GM12878 (cell line): ENCODE measurements at regions not wholly inside any gene's neighbourhood (a gene's known extent, or its start where the extent isn't known, plus 50 kb on each side); places are given as distances from the start of the nearest gene placed in this dataset.

ENCODE experiments used
- ATAC-seq: fragments of 200-7000 bp; cut with Tn5 transposase; 3 replicates; pipeline ENCODE4 v1.9.1; 2020; ENCODE audit warnings: mild to moderate bottlenecking, moderate library complexity
- BruUV-seq: library from RNA; stranded (reverse); fragments of 400-500 nt; replicated peaks from 2 replicates; lab custom pipeline; 2021; lab: Mats Ljungman, UMichigan
- CTCF ChIA-PET: fragments of 300-600 bp; sonication (Branson Sonifier 250); formaldehyde crosslinking; extraction: SDS; loops from one replicate; lab custom pipeline; 2021; ENCODE audit warnings: inconsistent platforms; lab: Yijun Ruan, JAX
- POLR2A ChIA-PET: fragments of 350-600 bp; formaldehyde crosslinking; extraction: SDS; loops from one replicate; lab custom pipeline; 2021; ENCODE audit warnings: inconsistent platforms; lab: Charles Lee
- RAD21 ChIA-PET: fragments of 300-600 bp; sonication (Branson Sonifier 250); formaldehyde crosslinking; loops from one replicate; lab custom pipeline; 2023; ENCODE audit warnings: antibody characterized with exemption; ENCODE audit not compliant: unreplicated experiment; lab: Charles Lee
- SMC1A ChIA-PET: fragments of 300-600 bp; sonication (Branson Sonifier 250); formaldehyde crosslinking; loops from one replicate; lab custom pipeline; 2023; ENCODE audit not compliant: unreplicated experiment, uncharacterized antibody; lab: Charles Lee
- DNase-seq: peaks from one replicate; pipeline ENCODE4 v3.0.0-alpha.2; 2011; ENCODE audit warnings: low read depth, low spot score
- FAIRE-seq: peaks from 3 replicates; lab custom pipeline; 2011; peaks lifted over from hg19 to GRCh38; lab: Jason Lieb, UNC
- H2AFZ ChIP-seq: 2 replicates; pipeline ENCODE4 v1.6.0; 2011; ENCODE audit warnings: low read depth, low read length, control low read depth; ENCODE audit not compliant: control insufficient read depth
- H3K27ac ChIP-seq: 2 replicates; pipeline ENCODE4 v1.5.1; 2011; ENCODE audit warnings: control low read depth; ENCODE audit not compliant: control insufficient read depth, insufficient read depth
- H3K27me3 ChIP-seq, 2 experiments: replicated peaks in 1 of 2; 2 replicates each; pipeline versions ENCODE4 v1.6.0 to v1.6.1; 2011; ENCODE audit warnings: low read length in 1 of 2; ENCODE audit not compliant: control insufficient read depth in 2 of 2, insufficient read depth in 2 of 2
- H3K36me3 ChIP-seq, 2 experiments: 2 replicates each; pipeline ENCODE4 v1.5.1; 2011; ENCODE audit warnings: low read length in 1 of 2; ENCODE audit not compliant: control insufficient read depth in 2 of 2, insufficient read depth in 2 of 2
- H3K4me1 ChIP-seq: 2 replicates; pipeline ENCODE4 v1.6.1; 2011; ENCODE audit warnings: mild to moderate bottlenecking, low read length, moderate library complexity, mixed read lengths; ENCODE audit not compliant: control insufficient read depth, insufficient read depth
- H3K4me2 ChIP-seq: 2 replicates; pipeline ENCODE4 v1.6.0; 2011; ENCODE audit warnings: control low read depth; ENCODE audit not compliant: control insufficient read depth, insufficient read depth
- H3K4me3 ChIP-seq: fragments of 200-600 bp; sonication (generic); 2 replicates; pipeline ENCODE4 v1.5.1; 2016
- H3K79me2 ChIP-seq: 2 replicates; pipeline ENCODE4 v1.6.0; 2011; ENCODE audit warnings: low read length; ENCODE audit not compliant: control insufficient read depth, insufficient read depth
- H3K9ac ChIP-seq: 2 replicates; pipeline ENCODE4 v1.8.0; 2011; ENCODE audit warnings: low read length, control low read depth, mixed read lengths; ENCODE audit not compliant: control insufficient read depth, insufficient read depth
- H3K9me3 ChIP-seq: replicated peaks from 3 replicates; pipeline ENCODE4 v1.5.1; 2011; ENCODE audit warnings: mild to moderate bottlenecking, low read length; ENCODE audit not compliant: control insufficient read depth, insufficient read depth
- H4K20me1 ChIP-seq: 2 replicates; pipeline ENCODE4 v1.6.0; 2011; ENCODE audit not compliant: control insufficient read depth, insufficient read depth
- ATF2 ChIP-seq: IDR thresholded peaks from 2 replicates; pipeline ENCODE4 v1.6.1; 2012; ENCODE audit warnings: low read length, inconsistent platforms
- BACH1 ChIP-seq: fragments of 450-650 bp; IDR thresholded peaks from 2 replicates; pipeline ENCODE4 v1.6.1; 2017; ENCODE audit warnings: mild to moderate bottlenecking, borderline replicate concordance
- BRCA1 ChIP-seq: IDR thresholded peaks from 2 replicates; pipeline ENCODE4 v1.6.1; 2011; ENCODE audit warnings: low read depth, low read length, improper control_type of control experiment
- CHD1 ChIP-seq: IDR thresholded peaks from 2 replicates; pipeline ENCODE4 v1.6.1; 2012; ENCODE audit warnings: low read depth, low read length, improper control_type of control experiment
- FOXM1 ChIP-seq: IDR thresholded peaks from 2 replicates; pipeline ENCODE4 v1.6.1; 2012; ENCODE audit warnings: low read depth, mild to moderate bottlenecking, inconsistent platforms, low read length, moderate library complexity
- GABPA ChIP-seq: IDR thresholded peaks from 2 replicates; pipeline ENCODE4 v1.6.1; 2014; ENCODE audit warnings: antibody characterized with exemption, low read depth, mild to moderate bottlenecking, inconsistent platforms
- PAX5 ChIP-seq: IDR thresholded peaks from 2 replicates; pipeline ENCODE4 v1.6.1; 2011; ENCODE audit warnings: low read depth, low read length, borderline replicate concordance
- SIN3A ChIP-seq: IDR thresholded peaks from 2 replicates; pipeline ENCODE4 v1.6.1; 2012; ENCODE audit warnings: low read depth, low read length, improper control_type of control experiment
- SP1 ChIP-seq: IDR thresholded peaks from one replicate; pipeline ENCODE4 v1.6.1; 2011; ENCODE audit warnings: low read depth, low read length
- SUPT20H ChIP-seq: IDR thresholded peaks from 2 replicates; pipeline ENCODE4 v1.6.1; 2011; ENCODE audit warnings: low read depth, mild to moderate bottlenecking, low read length, moderate library complexity, borderline replicate concordance; ENCODE audit not compliant: control insufficient read depth
- WGBS: methylation state at CpG from one replicate; pipeline ENCODE4 v1.1.6; 2016; ENCODE audit warnings: low lambda C conversion rate; ENCODE audit not compliant: insufficient replicate concordance, insufficient coverage; ENCODE audit errors: missing lambda C conversion rate; 5-methylcytosine and 5-hydroxymethylcytosine counted together
- in situ Hi-C: fragments of 300-500 bp; cut with MboI; formaldehyde crosslinking; loops from 9 replicates; pipeline ENCODE4 v1.14.3; 2018; ENCODE audit warnings: mixed read lengths
- intact Hi-C: fragments of 100-400 bp; cut with micrococcal nuclease; formaldehyde crosslinking; loops from one replicate; pipeline ENCODE4 v1.14.2; 2022; ENCODE audit not compliant: unreplicated experiment
- TF ChIP-seq, protein P1 (sequence below): IDR thresholded peaks from 2 replicates; pipeline ENCODE4 v1.6.1; 2012; ENCODE audit warnings: improper control_type of control experiment, low read depth, low read length; ENCODE audit not compliant: insufficient replicate concordance

- Histone ChIP-seq H3K36me3 (no peaks in the 10 kb centered on the region), H3K4me2 (no peak overlapping the region), H3K4me3 (no peak overlapping the region), H3K27me3 (peaks cover 4 to 12% of the 10 kb centered on the region in 2 experiments; a peak in 3 of 4 replicates), H4K20me1 (no peaks in the 10 kb centered on the region), H3K27ac (no peak overlapping the region), H3K4me1 (no peaks in the 10 kb centered on the region), H2AFZ (no peak overlapping the region), H3K79me2 (no peaks in the 10 kb centered on the region), H3K9me3 (no peaks in the 10 kb centered on the region), H3K9ac (no peak overlapping the region)
- 15% methylated on average over 9 of the region's 9 CpGs for WGBS
- TF ChIP-seq PAX5 (no peak), CHD1 (no peak), BRCA1 (no peak)
- DNase-seq (no peak), ATAC-seq (no peak), FAIRE-seq (no peak)
- BruUV-seq: no TSS peak
- ChIA-PET RAD21 (no interaction called here), POLR2A (interaction anchor here (1.3 kb wide), 1 partner anchor 16 kb away, joined by 3 read pairs; no protein-coding TSS in a partner anchor), SMC1A (no interaction called here), CTCF (no interaction called here)
- intact Hi-C loops: no loop called here
- in situ Hi-C loops: no loop called here
Measured at GRCh38 chr3:194811118-194811517, 125.4 kb downstream of the FAM43A start.

GRCh38 chr3:194812176-194812575 lies 126.5 kb downstream of the FAM43A start:
- Histone ChIP-seq H2AFZ (no peak overlapping the region), H3K4me1 (no peaks in the 10 kb centered on the region), H3K9ac (no peak overlapping the region), H3K4me3 (no peak overlapping the region), H3K27ac (no peak overlapping the region), H3K9me3 (no peaks in the 10 kb centered on the region), H3K27me3 (peaks cover 2 to 8% of the 10 kb centered on the region in 2 experiments; a peak in 2 of 4 replicates), H3K79me2 (no peaks in the 10 kb centered on the region), H3K36me3 (no peaks in the 10 kb centered on the region), H3K4me2 (no peak overlapping the region), H4K20me1 (no peaks in the 10 kb centered on the region)
- FAIRE-seq: no peak
- in situ Hi-C loops: no loop called here
- no peak for DNase-seq
- ChIA-PET POLR2A (no interaction called here), CTCF (no interaction called here), SMC1A (no interaction called here), RAD21 (no interaction called here)
- BruUV-seq: no TSS peak
- 58% methylated on average over 10 of the region's 10 CpGs for WGBS
- intact Hi-C loops: no loop called here
- no peak for ATAC-seq
- no peak for TF ChIP-seq BACH1
- TF ChIP-seq SIN3A: no peak
- no peak for TF ChIP-seq GABPA
- TF ChIP-seq ATF2: no peak
- TF ChIP-seq, protein P1, sequence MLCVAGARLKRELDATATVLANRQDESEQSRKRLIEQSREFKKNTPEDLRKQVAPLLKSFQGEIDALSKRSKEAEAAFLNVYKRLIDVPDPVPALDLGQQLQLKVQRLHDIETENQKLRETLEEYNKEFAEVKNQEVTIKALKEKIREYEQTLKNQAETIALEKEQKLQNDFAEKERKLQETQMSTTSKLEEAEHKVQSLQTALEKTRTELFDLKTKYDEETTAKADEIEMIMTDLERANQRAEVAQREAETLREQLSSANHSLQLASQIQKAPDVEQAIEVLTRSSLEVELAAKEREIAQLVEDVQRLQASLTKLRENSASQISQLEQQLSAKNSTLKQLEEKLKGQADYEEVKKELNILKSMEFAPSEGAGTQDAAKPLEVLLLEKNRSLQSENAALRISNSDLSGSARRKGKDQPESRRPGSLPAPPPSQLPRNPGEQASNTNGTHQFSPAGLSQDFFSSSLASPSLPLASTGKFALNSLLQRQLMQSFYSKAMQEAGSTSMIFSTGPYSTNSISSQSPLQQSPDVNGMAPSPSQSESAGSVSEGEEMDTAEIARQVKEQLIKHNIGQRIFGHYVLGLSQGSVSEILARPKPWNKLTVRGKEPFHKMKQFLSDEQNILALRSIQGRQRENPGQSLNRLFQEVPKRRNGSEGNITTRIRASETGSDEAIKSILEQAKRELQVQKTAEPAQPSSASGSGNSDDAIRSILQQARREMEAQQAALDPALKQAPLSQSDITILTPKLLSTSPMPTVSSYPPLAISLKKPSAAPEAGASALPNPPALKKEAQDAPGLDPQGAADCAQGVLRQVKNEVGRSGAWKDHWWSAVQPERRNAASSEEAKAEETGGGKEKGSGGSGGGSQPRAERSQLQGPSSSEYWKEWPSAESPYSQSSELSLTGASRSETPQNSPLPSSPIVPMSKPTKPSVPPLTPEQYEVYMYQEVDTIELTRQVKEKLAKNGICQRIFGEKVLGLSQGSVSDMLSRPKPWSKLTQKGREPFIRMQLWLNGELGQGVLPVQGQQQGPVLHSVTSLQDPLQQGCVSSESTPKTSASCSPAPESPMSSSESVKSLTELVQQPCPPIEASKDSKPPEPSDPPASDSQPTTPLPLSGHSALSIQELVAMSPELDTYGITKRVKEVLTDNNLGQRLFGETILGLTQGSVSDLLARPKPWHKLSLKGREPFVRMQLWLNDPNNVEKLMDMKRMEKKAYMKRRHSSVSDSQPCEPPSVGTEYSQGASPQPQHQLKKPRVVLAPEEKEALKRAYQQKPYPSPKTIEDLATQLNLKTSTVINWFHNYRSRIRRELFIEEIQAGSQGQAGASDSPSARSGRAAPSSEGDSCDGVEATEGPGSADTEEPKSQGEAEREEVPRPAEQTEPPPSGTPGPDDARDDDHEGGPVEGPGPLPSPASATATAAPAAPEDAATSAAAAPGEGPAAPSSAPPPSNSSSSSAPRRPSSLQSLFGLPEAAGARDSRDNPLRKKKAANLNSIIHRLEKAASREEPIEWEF: no peak
- no peak for TF ChIP-seq SUPT20H
- TF ChIP-seq SP1: no peak
- no peak for TF ChIP-seq FOXM1
